Kidney epithelial cell (primary cell): ENCODE measurements at regions not wholly inside any gene's neighbourhood (a gene's known extent, or its start where the extent isn't known, plus 50 kb on each side); places are given as distances from the start of the nearest gene placed in this dataset.

ENCODE experiments used
- DNase-seq: peaks from one replicate; pipeline ENCODE4 v3.0.0-alpha.2; 2010; ENCODE audit warnings: low read depth
- H3K27me3 ChIP-seq: 2 replicates; pipeline ENCODE4 v1.6.0; 2011; ENCODE audit warnings: low read length; ENCODE audit not compliant: control insufficient read depth, insufficient read depth
- H3K36me3 ChIP-seq: 2 replicates; pipeline ENCODE4 v1.5.1; 2011; ENCODE audit warnings: low read length; ENCODE audit not compliant: control insufficient read depth, insufficient read depth
- H3K4me3 ChIP-seq: 2 replicates; pipeline ENCODE4 v1.5.1; 2011; ENCODE audit warnings: low read depth, mild to moderate bottlenecking, control low read depth, low read length
- TF ChIP-seq, protein P1 (sequence below): IDR thresholded peaks from 2 replicates; pipeline ENCODE4 v1.5.1; 2011; ENCODE audit warnings: mild to moderate bottlenecking, moderate library complexity, low read length, control low read depth, inconsistent platforms; ENCODE audit not compliant: insufficient read depth, poor library complexity, severe bottlenecking

- Histone ChIP-seq H3K4me3 (no peak overlapping the region), H3K36me3 (no peaks in the 10 kb centered on the region), H3K27me3 (no peaks in the 10 kb centered on the region)
- TF ChIP-seq, protein P1, sequence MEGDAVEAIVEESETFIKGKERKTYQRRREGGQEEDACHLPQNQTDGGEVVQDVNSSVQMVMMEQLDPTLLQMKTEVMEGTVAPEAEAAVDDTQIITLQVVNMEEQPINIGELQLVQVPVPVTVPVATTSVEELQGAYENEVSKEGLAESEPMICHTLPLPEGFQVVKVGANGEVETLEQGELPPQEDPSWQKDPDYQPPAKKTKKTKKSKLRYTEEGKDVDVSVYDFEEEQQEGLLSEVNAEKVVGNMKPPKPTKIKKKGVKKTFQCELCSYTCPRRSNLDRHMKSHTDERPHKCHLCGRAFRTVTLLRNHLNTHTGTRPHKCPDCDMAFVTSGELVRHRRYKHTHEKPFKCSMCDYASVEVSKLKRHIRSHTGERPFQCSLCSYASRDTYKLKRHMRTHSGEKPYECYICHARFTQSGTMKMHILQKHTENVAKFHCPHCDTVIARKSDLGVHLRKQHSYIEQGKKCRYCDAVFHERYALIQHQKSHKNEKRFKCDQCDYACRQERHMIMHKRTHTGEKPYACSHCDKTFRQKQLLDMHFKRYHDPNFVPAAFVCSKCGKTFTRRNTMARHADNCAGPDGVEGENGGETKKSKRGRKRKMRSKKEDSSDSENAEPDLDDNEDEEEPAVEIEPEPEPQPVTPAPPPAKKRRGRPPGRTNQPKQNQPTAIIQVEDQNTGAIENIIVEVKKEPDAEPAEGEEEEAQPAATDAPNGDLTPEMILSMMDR, result no peak
- DNase-seq, result no peak
Measured at GRCh38 chr16:65455761-65456160, 333.9 kb upstream of the CDH11 start.

- no peak overlapping the region for H3K4me3 ChIP-seq
- no peak for DNase-seq
- TF ChIP-seq, protein P1, result no peak
- H3K27me3 ChIP-seq, result no peaks in the 10 kb centered on the region
- H3K36me3 ChIP-seq, result no peaks in the 10 kb centered on the region
Measured at GRCh38 chr16:65453646-65454045, 331.8 kb upstream of the CDH11 start.

DNA sequence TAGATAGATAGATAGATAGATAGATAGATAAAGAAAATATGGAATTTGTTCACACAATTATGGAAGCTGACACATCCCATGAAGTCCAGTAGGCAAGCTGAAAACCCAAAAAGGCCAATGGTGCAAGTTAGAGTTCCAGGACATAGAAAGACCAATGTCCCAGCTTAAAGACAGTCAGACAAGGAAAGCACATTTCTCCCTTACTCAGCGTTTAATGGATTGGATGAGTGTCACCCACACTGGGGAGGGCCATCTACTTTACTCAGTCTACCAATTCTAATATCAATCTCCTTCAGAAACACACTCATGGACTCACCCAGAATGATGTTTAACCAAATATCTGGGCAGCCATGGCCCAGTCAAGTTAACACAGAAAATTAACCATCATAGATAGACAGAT, 327.7 kb upstream of the CDH11 start:
- DNase-seq, result no peak
- Histone ChIP-seq H3K27me3 (no peaks in the 10 kb centered on the region), H3K4me3 (no peak overlapping the region), H3K36me3 (no peaks in the 10 kb centered on the region)
- TF ChIP-seq, protein P1, result no peak

DNA sequence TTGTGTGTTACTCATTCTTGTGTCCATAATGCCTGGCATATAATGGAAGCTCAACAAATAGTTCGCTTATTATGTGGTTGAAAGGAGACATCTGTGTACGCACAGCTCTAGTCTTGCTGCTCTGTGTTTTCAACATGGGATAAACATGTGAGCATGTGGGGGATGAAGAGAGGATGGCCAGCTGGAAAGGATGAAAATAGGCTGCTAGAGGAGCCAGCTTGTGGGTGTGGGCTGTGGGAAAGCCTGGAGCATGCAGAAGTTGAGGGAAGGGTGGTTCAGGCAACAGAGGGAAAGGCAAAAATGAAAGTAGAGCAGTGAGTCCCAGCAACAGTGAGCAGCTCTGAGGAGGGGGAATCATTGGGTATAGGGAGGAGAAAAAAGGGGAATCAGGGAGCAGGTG, 324.6 kb upstream of the CDH11 start:
- H3K36me3 ChIP-seq, result no peaks in the 10 kb centered on the region
- H3K4me3 ChIP-seq, result no peak overlapping the region
- DNase-seq, result no peak
- H3K27me3 ChIP-seq, result no peaks in the 10 kb centered on the region
- TF ChIP-seq, protein P1, result no peak

DNA sequence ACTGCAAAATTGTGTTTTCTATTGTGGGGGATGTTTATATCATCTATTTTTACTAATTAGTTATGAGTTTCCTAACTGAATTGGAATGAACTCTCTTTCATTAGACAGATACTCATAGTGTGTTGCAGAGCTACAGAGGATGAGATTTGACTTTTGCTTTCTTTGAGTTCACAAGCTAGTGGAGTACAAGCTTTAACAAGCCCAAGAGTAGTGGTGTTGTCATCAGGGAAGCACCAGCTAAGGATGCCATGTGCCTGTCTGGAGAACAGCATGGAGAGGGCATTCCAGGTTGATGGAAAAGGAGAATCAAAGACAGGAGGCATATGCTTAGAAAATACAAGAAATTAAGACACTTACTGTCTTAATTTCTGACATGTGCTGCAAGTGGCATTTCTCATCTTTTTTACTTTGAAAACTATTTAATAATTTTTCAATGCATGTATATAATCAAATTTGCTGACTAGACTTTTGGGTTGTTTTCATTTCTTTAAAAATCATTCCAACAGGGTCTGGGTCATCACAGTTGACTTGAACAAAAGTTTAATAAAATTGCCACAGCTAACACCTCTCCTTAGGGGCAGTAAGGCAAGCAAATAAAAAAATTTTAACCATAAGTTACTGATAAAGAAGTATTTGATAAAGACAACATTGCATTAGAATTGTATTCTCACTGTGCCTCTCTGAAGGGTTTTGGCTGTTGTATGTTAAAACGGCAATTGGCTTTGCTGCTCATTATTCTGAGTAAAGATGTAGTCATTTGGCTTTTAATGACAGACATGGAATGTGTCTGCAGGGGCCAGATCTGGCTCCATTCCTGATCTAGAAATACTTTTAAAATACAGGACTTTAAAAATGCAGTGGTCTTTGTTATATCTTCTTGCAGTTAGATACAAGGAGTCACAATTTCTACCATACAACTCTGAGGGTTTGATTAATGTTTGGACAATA, 323.7 kb upstream of the CDH11 start:
- Histone ChIP-seq H3K36me3 (no peaks in the 10 kb centered on the region), H3K4me3 (no peak overlapping the region), H3K27me3 (no peaks in the 10 kb centered on the region)
- TF ChIP-seq, protein P1, result no peak
- no peak for DNase-seq
